HCEC 1CT (cell line): ENCODE measurements at regions not wholly inside any gene's neighbourhood (a gene's known extent, or its start where the extent isn't known, plus 50 kb on each side); places are given as distances from the start of the nearest gene placed in this dataset.
A peak's percentile ranks its signal among the peaks of the same experiment; 100 is the strongest.
"Not testable (repeated sequence)": the region's sequence is repeated elsewhere in the genome, so short reads cannot be mapped to it uniquely, and the experiment has no call there.

Experiments
- DNase-seq: peaks from one replicate; pipeline ENCODE4 v3.0.0-alpha.2; 2017

GRCh38 chr2:87593784-87594610 is 153.9 kb upstream of the PLGLB2 start:
- DNase-seq = not testable (repeated sequence)

- DNase-seq = not testable (repeated sequence)
Measured at GRCh38 chr2:87594611-87594992, 153.3 kb upstream of the PLGLB2 start.

GRCh38 chr2:87595017-87595416 is 152.9 kb upstream of the PLGLB2 start:
- not testable (repeated sequence) for DNase-seq

GRCh38 chr2:87600961-87601360 is 146.9 kb upstream of the PLGLB2 start:
- not testable (repeated sequence) for DNase-seq

- not testable (repeated sequence) for DNase-seq
Measured at GRCh38 chr2:87602118-87602517, 145.8 kb upstream of the PLGLB2 start.

- DNase-seq = not testable (repeated sequence)
Measured at GRCh38 chr2:87602728-87603127, 145.2 kb upstream of the PLGLB2 start.

GRCh38 chr2:87603418-87604278 is 144.2 kb upstream of the PLGLB2 start:
- DNase-seq = not testable (repeated sequence)

- DNase-seq = not testable (repeated sequence)
Measured at GRCh38 chr2:87604279-87604818, 143.5 kb upstream of the PLGLB2 start.

GRCh38 chr2:87604980-87605379 is 142.9 kb upstream of the PLGLB2 start:
- not testable (repeated sequence) for DNase-seq

- not testable (repeated sequence) for DNase-seq
Measured at GRCh38 chr2:87608377-87609166, 139.3 kb upstream of the PLGLB2 start.

GRCh38 chr2:87610974-87611373 is 136.9 kb upstream of the PLGLB2 start:
- DNase-seq = not testable (repeated sequence)

- DNase-seq = not testable (repeated sequence)
Measured at GRCh38 chr2:87611416-87611815, 136.5 kb upstream of the PLGLB2 start.

GRCh38 chr2:87611956-87612355 is 135.9 kb upstream of the PLGLB2 start:
- not testable (repeated sequence) for DNase-seq

GRCh38 chr2:87614829-87615434 is 133.0 kb upstream of the PLGLB2 start:
- not testable (repeated sequence) for DNase-seq

GRCh38 chr2:87619121-87619520 is 128.8 kb upstream of the PLGLB2 start:
- DNase-seq = not testable (repeated sequence)

- DNase-seq = not testable (repeated sequence)
Measured at GRCh38 chr2:87621139-87621538, 126.7 kb upstream of the PLGLB2 start.

- DNase-seq = not testable (repeated sequence)
Measured at GRCh38 chr2:87622720-87623119, 125.2 kb upstream of the PLGLB2 start.

- peak; percentile 84 for DNase-seq
Measured at GRCh38 chr2:87629491-87630458, 118.1 kb upstream of the PLGLB2 start.

- not testable (repeated sequence) for DNase-seq
Measured at GRCh38 chr2:87630892-87631291, 117.0 kb upstream of the PLGLB2 start.

- not testable (repeated sequence) for DNase-seq
Measured at GRCh38 chr2:87631402-87631801, 116.5 kb upstream of the PLGLB2 start.
